Transverse colon (tissue), 4 donors: ENCODE measurements at regions not wholly inside any gene's neighbourhood (a gene's known extent, or its start where the extent isn't known, plus 50 kb on each side); places are given as distances from the start of the nearest gene placed in this dataset.

Source experiments
- DNase-seq: peaks from one replicate; pipeline ENCODE4 v3.0.0-alpha.2; 2019
- H3K27ac ChIP-seq, 4 donors: fragments of 200-600 bp; sonication (generic); 2 replicates each; pipeline ENCODE4 v1.5.1; 2016 to 2018; ENCODE audit warnings: inconsistent platforms in 4 of 4
- H3K27me3 ChIP-seq: fragments of 200-600 bp; sonication (generic); 2 replicates; pipeline ENCODE4 v1.5.1; 2017; ENCODE audit warnings: inconsistent platforms
- H3K36me3 ChIP-seq, 4 donors: fragments of 200-600 bp; sonication (generic); 2 replicates each; pipeline ENCODE4 v1.5.1; 2017 to 2019; ENCODE audit warnings: inconsistent platforms in 4 of 4
- H3K4me1 ChIP-seq, 4 donors: fragments of 200-600 bp; sonication (generic); 2 replicates each; pipeline ENCODE4 v1.5.1; 2017 to 2020; ENCODE audit warnings: inconsistent platforms in 4 of 4
- H3K4me3 ChIP-seq, 4 donors: fragments of 200-600 bp; sonication (generic); 1 replicate in 1 of 4; 2 replicates in 3 of 4; pipeline versions ENCODE4 v1.5.1 to v1.6.1; 2017 to 2019; ENCODE audit warnings: inconsistent platforms in 4 of 4
- H3K9me3 ChIP-seq, 2 donors: fragments of 200-600 bp; sonication (generic); 2 replicates each; pipeline ENCODE4 v1.5.1; 2017 to 2019; ENCODE audit warnings: inconsistent platforms in 2 of 2
- CTCF ChIP-seq, 5 experiments: fragments of 200-600 bp in 3 of 5; fragments of 450-650 bp in 2 of 5; sonication (generic) in 3 of 5; IDR thresholded peaks; 1 replicate in 2 of 5; 2 replicates in 3 of 5; pipeline ENCODE4 v1.5.1; 2016 to 2017; ENCODE audit warnings: antibody characterized with exemption in 5 of 5, inconsistent platforms in 3 of 5, mild to moderate bottlenecking in 2 of 5, moderate library complexity in 1 of 5
- EP300 ChIP-seq: sonication (generic); formaldehyde crosslinking; IDR thresholded peaks from one replicate; pipeline ENCODE4 v1.6.1; 2017; ENCODE audit warnings: antibody characterized with exemption, low read depth
- POLR2A ChIP-seq: fragments of 450-650 bp; IDR thresholded peaks from one replicate; pipeline ENCODE4 v1.6.1; 2016; ENCODE audit warnings: antibody characterized with exemption, mild to moderate bottlenecking, moderate library complexity
- POLR2AphosphoS5 ChIP-seq, 3 donors: sonication (generic); formaldehyde crosslinking; IDR thresholded peaks; one replicate each; pipeline ENCODE4 v1.6.1; 2016; ENCODE audit warnings: antibody characterized with exemption in 3 of 3
- WGBS, 2 donors: methylation state at CpG; one replicate each; pipeline ENCODE4 v1.1.5; 2018; ENCODE audit warnings: low coverage in 1 of 2; 5-methylcytosine and 5-hydroxymethylcytosine counted together
- in situ Hi-C, 4 donors: fragments of 200-750 bp; cut with MboI; loops; one replicate each; pipeline versions ENCODE4 v1.15.0 to v1.15.1; 2017; ENCODE audit warnings: low sequenced_read_pairs in 3 of 4, low pct_ligation_motif_present in 1 of 4, low pct_unique_long_range_greater_than_20kb in 1 of 4
- intact Hi-C: fragments of 100-400 bp; cut with DNase I; formaldehyde crosslinking; loops from one replicate; pipeline ENCODE4 v1.15.1; 2023; ENCODE audit warnings: low total_unique reads

- Histone ChIP-seq H3K27me3 (peaks cover 16% of the 10 kb centered on the region), H3K36me3 (no peaks in the 10 kb centered on the region), H3K9me3 (no peaks in the 10 kb centered on the region), H3K27ac (no peak overlapping the region), H3K4me1 (no peaks in the 10 kb centered on the region), H3K4me3 (no peak overlapping the region)
- intact Hi-C loops (no loop called here), in situ Hi-C loops (no loop called here)
- WGBS, 2 donors, result 87 to 90% methylated on average over 3 to 10 of the region's 10 CpGs
- no peak for DNase-seq
- TF ChIP-seq CTCF (IDR thresholded peaks at IDR 0.05) (no peak), POLR2AphosphoS5 (IDR thresholded peaks at IDR 0.05) (no peak), POLR2A (no peak), EP300 (no peak)
Measured at GRCh38 chr1:29853716-29854330, 617.5 kb downstream of the PTPRU start.

- 85% methylated on average over 9 of the region's 9 CpGs; no CpG with 5 or more reads in 1 of the 2 donors for WGBS, 2 donors
- in situ Hi-C loops, result no loop called here
- Histone ChIP-seq H3K27ac (no peak overlapping the region), H3K9me3 (no peaks in the 10 kb centered on the region), H3K36me3 (no peaks in the 10 kb centered on the region), H3K27me3 (peaks cover 16% of the 10 kb centered on the region), H3K4me3 (no peak overlapping the region), H3K4me1 (no peaks in the 10 kb centered on the region)
- intact Hi-C loops, result no loop called here
- TF ChIP-seq EP300, result no peak
- no peak for TF ChIP-seq POLR2AphosphoS5 (IDR thresholded peaks at IDR 0.05)
- TF ChIP-seq POLR2A, result no peak
- TF ChIP-seq CTCF (IDR thresholded peaks at IDR 0.05), result no peak
- no peak for DNase-seq
Measured at GRCh38 chr1:29852248-29852647, 615.9 kb downstream of the PTPRU start.

GRCh38 chr1:29851691-29852090, 615.4 kb downstream of the PTPRU start:
- Histone ChIP-seq H3K4me3 (no peak overlapping the region), H3K27me3 (peaks cover 16% of the 10 kb centered on the region), H3K27ac (no peak overlapping the region), H3K4me1 (no peaks in the 10 kb centered on the region), H3K36me3 (no peaks in the 10 kb centered on the region), H3K9me3 (no peaks in the 10 kb centered on the region)
- intact Hi-C loops, result no loop called here
- TF ChIP-seq CTCF (IDR thresholded peaks at IDR 0.05) (no peak), POLR2AphosphoS5 (IDR thresholded peaks at IDR 0.05) (no peak), EP300 (no peak), POLR2A (no peak)
- in situ Hi-C loops, result no loop called here
- 53 to 55% methylated on average over 9 to 11 of the region's 11 CpGs for WGBS, 2 donors
- no peak for DNase-seq

GRCh38 chr1:29849991-29850757, 613.9 kb downstream of the PTPRU start:
- in situ Hi-C loops, result loop anchor here in 1 of 4 donors (10.0 kb wide), 1 partner anchor 55 kb away; no protein-coding TSS in a partner anchor
- H3K27me3 ChIP-seq, result peaks cover 16% of the 10 kb centered on the region
- TF ChIP-seq CTCF (IDR thresholded peaks at IDR 0.05) (no peak), POLR2AphosphoS5 (IDR thresholded peaks at IDR 0.05) (no peak), POLR2A (no peak), EP300 (no peak)
- intact Hi-C loops, result no loop called here
- DNase-seq, result no peak
- H3K36me3 ChIP-seq, result no peaks in the 10 kb centered on the region
- WGBS, 2 donors, result 48 to 63% methylated on average over 6 to 14 of the region's 14 CpGs
- H3K4me1 ChIP-seq, result no peaks in the 10 kb centered on the region
- no peak overlapping the region for H3K4me3 ChIP-seq
- H3K9me3 ChIP-seq, result no peaks in the 10 kb centered on the region
- H3K27ac ChIP-seq, result no peak overlapping the region
